GM13976 (cell line): ENCODE measurements at regions not wholly inside any gene's neighbourhood (a gene's known extent, or its start where the extent isn't known, plus 50 kb on each side); places are given as distances from the start of the nearest gene placed in this dataset.
"Not testable (repeated sequence)": the region's sequence is repeated elsewhere in the genome, so short reads cannot be mapped to it uniquely, and the experiment has no call there.

Experiments used
- DNase-seq: peaks from one replicate; pipeline ENCODE4 v3.0.0; 2012; ENCODE audit warnings: low spot score
- in situ Hi-C: fragments of 300-500 bp; cut with MboI; formaldehyde crosslinking; loops from one replicate; pipeline ENCODE4 v1.12.0; 2022; ENCODE audit warnings: low sequenced_read_pairs, mixed read lengths, inconsistent platforms; ENCODE audit not compliant: unreplicated experiment
- TF ChIP-seq, protein P1 (sequence below): IDR thresholded peaks from 2 replicates; pipeline ENCODE4 v1.5.1; 2012; ENCODE audit warnings: borderline replicate concordance, mild to moderate bottlenecking; ENCODE audit not compliant: insufficient read depth; ENCODE audit errors: extremely low read depth, missing control alignments, control extremely low read depth

DNA sequence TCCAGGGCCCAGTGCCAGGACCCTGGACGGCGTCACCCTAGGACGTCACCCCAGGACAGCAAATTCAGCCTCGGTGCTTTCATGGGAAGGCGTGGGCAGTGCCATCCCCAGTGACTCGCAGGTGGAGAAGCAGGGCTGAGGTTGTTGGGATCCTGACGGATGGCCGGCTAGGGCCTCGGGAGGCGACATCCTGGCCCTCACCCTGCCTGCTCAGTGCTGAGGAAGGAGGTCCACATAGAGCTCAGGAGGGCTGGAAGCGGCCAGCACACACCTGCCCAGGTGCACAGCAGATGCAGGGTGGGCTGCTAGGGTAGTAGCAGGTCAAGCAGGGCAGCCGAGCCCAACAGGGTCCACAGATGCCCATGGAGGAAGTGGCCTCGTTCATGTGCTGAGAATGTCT, 482.0 kb upstream of the SALL3 start:
- TF ChIP-seq, protein P1, sequence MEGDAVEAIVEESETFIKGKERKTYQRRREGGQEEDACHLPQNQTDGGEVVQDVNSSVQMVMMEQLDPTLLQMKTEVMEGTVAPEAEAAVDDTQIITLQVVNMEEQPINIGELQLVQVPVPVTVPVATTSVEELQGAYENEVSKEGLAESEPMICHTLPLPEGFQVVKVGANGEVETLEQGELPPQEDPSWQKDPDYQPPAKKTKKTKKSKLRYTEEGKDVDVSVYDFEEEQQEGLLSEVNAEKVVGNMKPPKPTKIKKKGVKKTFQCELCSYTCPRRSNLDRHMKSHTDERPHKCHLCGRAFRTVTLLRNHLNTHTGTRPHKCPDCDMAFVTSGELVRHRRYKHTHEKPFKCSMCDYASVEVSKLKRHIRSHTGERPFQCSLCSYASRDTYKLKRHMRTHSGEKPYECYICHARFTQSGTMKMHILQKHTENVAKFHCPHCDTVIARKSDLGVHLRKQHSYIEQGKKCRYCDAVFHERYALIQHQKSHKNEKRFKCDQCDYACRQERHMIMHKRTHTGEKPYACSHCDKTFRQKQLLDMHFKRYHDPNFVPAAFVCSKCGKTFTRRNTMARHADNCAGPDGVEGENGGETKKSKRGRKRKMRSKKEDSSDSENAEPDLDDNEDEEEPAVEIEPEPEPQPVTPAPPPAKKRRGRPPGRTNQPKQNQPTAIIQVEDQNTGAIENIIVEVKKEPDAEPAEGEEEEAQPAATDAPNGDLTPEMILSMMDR = no peak
- DNase-seq = no peak
- in situ Hi-C loops = no loop called here

DNA sequence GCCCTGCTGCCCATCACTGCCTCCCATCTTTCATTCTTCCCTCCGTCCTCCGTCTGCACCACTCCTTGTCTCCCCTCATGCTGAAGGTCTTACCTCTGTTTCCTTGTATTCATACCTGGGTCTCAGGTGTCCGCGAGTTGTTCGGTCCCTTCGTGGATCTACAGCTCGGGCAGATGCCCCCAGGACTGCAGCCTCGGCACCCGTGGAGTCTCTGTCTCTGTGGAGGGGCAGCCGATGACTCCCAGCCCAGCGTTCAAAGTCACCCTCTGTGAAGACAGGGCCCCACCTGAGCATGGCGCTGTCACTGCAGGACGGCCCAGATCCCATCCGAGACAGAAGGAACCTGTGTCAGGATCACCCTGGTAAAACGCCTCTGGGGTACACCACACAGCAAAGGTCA, 480.0 kb upstream of the SALL3 start:
- in situ Hi-C loops = no loop called here

DNA sequence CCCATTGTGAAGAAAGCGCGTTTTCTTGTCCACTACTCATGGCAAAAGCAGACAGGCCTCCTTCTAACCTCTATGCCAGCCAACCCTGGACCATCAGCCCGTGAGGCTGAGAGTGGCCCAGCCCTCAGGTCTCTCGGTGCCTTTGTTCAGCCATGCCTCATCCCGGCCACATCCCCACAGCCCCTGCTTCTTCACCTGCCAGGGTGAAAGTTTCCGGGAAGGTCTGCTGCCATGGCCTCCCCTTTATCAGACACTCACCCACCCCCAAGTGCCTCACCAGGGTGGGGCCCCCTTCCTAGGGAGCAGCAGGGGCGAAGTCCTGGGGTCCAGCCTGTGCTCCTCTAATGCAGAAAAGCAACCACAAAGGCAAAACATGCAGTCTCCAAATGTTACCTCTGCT, 478.4 kb upstream of the SALL3 start:
- in situ Hi-C loops = no loop called here

More for the DNA sequence above, 480.0 kb upstream of the SALL3 start:
- DNase-seq = no peak
- TF ChIP-seq, protein P1 = no peak

DNA sequence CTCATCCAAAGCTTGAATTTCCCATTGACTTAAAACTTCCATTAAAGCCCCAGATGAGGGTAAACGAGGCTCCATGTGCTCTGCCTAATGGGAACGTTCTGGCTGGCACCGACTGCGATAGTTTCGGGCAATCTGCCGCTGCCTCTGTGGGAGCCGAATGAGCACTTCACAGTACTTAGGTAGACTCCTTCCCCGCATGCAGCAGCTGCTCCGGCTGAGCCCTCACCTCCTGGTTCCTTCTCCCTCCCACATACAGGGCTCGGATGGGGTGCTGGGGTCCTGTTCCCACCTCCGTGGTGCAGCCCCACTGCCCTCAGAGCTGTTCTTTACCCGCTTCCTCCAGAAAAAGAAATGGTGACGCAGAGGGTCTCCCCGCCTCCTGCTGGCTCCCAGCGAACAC, 476.5 kb upstream of the SALL3 start:
- no peak for DNase-seq
- in situ Hi-C loops = no loop called here
- TF ChIP-seq, protein P1 = no peak

More for the DNA sequence above, 478.4 kb upstream of the SALL3 start:
- DNase-seq = no peak
- TF ChIP-seq, protein P1 = no peak

DNA sequence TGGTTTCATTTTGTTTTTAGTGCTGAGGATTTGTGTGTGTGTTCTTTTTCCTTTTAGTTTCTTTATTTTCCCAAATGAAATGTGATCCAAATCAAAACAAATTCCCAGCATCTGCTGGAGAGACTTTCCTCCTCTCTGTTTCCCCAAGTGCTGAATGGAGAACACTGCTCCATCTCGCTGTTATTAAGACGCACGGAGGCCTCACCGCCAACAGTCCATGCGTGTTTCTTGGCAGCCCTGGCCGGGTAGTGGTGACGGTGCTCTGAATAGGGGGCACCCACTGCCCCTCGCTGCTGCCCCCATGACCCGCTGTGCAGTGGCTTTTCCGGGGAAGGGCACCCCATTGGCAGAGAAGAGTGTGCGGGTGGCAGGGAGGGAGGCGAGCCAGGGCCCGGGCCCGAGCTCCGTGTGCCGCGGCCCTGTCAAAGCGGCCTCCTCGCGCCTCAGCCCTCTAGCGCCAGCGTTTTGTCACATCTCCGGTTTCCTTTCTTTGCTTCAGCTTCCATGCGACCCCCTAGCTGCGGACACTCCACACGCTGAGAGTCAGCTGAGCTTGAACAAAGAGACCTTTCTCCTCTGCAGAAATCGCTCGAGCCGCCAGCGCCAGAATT, 473.7 kb upstream of the SALL3 start:
- in situ Hi-C loops = no loop called here
- TF ChIP-seq, protein P1 = no peak
- no peak for DNase-seq

DNA sequence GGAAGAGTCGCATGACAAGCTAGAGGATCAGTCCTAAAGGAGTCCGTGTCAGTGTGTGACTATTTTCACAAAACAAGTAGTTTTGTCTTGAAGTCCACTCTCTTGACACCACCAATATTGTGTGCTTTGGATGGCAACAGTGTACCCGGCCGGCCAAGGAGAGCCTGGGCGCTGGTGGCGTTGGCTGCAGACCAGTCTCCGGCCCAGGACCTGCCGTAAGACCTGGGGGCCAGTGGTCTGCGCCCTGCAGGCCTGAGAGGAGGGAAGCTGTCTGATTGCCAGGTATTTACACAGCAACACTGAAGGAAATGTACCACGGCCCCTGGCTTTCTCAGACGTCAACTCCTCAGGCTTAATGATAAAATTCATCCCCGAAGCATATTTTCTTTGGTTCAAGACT, 472.4 kb upstream of the SALL3 start:
- in situ Hi-C loops = no loop called here
- TF ChIP-seq, protein P1 = no peak
- no peak for DNase-seq

DNA sequence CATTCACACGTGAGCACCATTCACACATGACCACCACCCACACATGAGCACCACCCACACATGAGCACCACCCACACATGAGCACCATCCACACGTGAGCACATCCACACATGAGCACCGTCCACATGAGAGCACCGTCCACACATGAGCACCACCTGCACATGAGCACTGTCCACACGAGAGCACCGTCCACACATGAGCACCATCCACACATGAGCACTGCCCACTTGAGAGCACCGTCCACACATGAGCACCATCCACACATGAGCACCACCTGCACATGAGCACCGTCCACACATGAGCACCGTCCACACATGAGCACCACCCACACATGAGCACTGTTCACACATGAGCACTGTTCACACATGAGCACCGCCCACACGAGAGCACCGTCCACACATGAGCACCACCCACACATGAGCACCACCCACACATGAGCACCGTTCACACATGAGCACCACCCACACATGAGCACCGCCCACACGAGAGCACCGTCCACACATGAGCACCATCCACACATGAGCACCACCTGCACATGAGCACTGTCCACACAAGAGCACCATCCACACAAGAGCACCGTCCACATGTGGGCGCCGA, 471.3 kb upstream of the SALL3 start:
- in situ Hi-C loops, DNase-seq: not testable (repeated sequence)
